ENCODE measurements at regions not wholly inside any gene's neighbourhood (a gene's known extent, or its start where the extent isn't known, plus 50 kb on each side); places are given as distances from the start of the nearest gene placed in this dataset.
"Not testable (repeated sequence)": the region's sequence is repeated elsewhere in the genome, so short reads cannot be mapped to it uniquely, and the experiment has no call there.

GRCh38 chr3:87957575-87957974 is 101.2 kb downstream of the CGGBP1 start:
- DNase-seq (ENCODE audit: low read depth) = no peak
- no peak for TF ChIP-seq CTCF (IDR thresholded peaks at IDR 0.05; ENCODE audit: low read depth, low read length, missing control alignments)
- no peak overlapping the region for H3K4me3 ChIP-seq (ENCODE audit: low read depth, low read length)

- DNase-seq (ENCODE audit: low read depth) = no peak
- no peak for TF ChIP-seq CTCF (IDR thresholded peaks at IDR 0.05; ENCODE audit: low read depth, low read length, missing control alignments)
- no peak overlapping the region for H3K4me3 ChIP-seq (ENCODE audit: low read depth, low read length)
These were observed 109.0 kb downstream of the CGGBP1 start for GRCh38 chr3:87949879-87950208.

- no peak overlapping the region for H3K4me3 ChIP-seq (ENCODE audit: low read depth, low read length)
- TF ChIP-seq CTCF (IDR thresholded peaks at IDR 0.05; ENCODE audit: low read depth, low read length, missing control alignments) = no peak
- DNase-seq (ENCODE audit: low read depth) = no peak
These were observed 109.5 kb downstream of the CGGBP1 start for GRCh38 chr3:87949189-87949878.

- DNase-seq (ENCODE audit: low read depth); H3K4me3 ChIP-seq (ENCODE audit: low read depth, low read length): not testable (repeated sequence)
These were observed 112.8 kb downstream of the CGGBP1 start for GRCh38 chr3:87946007-87946406.

- not testable (repeated sequence) for H3K4me3 ChIP-seq (ENCODE audit: low read depth, low read length); DNase-seq (ENCODE audit: low read depth)
These were observed 116.5 kb downstream of the CGGBP1 start for GRCh38 chr3:87942256-87942655.

- H3K4me3 ChIP-seq (ENCODE audit: low read depth, low read length) = no peak overlapping the region
- DNase-seq (ENCODE audit: low read depth) = no peak
- no peak for TF ChIP-seq CTCF (IDR thresholded peaks at IDR 0.05; ENCODE audit: low read depth, low read length, missing control alignments)
These were observed 134.3 kb downstream of the CGGBP1 start for GRCh38 chr3:87924485-87924884.

GRCh38 chr3:87920549-87920948 is 138.3 kb downstream of the CGGBP1 start:
- no peak for TF ChIP-seq CTCF (IDR thresholded peaks at IDR 0.05; ENCODE audit: low read depth, low read length, missing control alignments)
- no peak for DNase-seq (ENCODE audit: low read depth)
- no peak overlapping the region for H3K4me3 ChIP-seq (ENCODE audit: low read depth, low read length)

GRCh38 chr3:87901141-87901540 is 157.7 kb downstream of the CGGBP1 start:
- TF ChIP-seq CTCF (IDR thresholded peaks at IDR 0.05; ENCODE audit: low read depth, low read length, missing control alignments) = no peak
- no peak for DNase-seq (ENCODE audit: low read depth)
- H3K4me3 ChIP-seq (ENCODE audit: low read depth, low read length) = no peak overlapping the region
